Lung (tissue), 11 donors: ENCODE measurements at regions not wholly inside any gene's neighbourhood (a gene's known extent, or its start where the extent isn't known, plus 50 kb on each side); places are given as distances from the start of the nearest gene placed in this dataset.

Source experiments
- ATAC-seq: fragments of 200-7000 bp; cut with Tn5 transposase; one replicate; pipeline ENCODE4 v1.9.1; 2020; ENCODE audit warnings: moderate number of reproducible peaks; ENCODE audit not compliant: insufficient read depth, low FRiP score
- DNase-seq, 3 donors: peaks; one replicate each; pipeline ENCODE4 v3.0.0-alpha.2; 2013 to 2017
- H3K27ac ChIP-seq, 2 donors: one replicate each; pipeline ENCODE4 v1.5.1; 2013; ENCODE audit warnings: mild to moderate bottlenecking in 2 of 2, moderate library complexity in 2 of 2, control low read depth in 1 of 2, inconsistent platforms in 1 of 2, low read depth in 1 of 2, low read length in 1 of 2
- H3K27me3 ChIP-seq, 3 donors: one replicate each; pipeline ENCODE4 v1.5.1; 2013; ENCODE audit warnings: low read length in 2 of 3; ENCODE audit not compliant: control insufficient read depth in 3 of 3, insufficient read depth in 3 of 3
- H3K36me3 ChIP-seq, 4 donors: one replicate each; pipeline ENCODE4 v1.5.1; 2013; ENCODE audit warnings: low read length in 4 of 4, mild to moderate bottlenecking in 1 of 4, moderate library complexity in 1 of 4; ENCODE audit not compliant: control insufficient read depth in 4 of 4, insufficient read depth in 4 of 4
- H3K4me1 ChIP-seq, 5 donors: one replicate each; pipeline ENCODE4 v1.5.1; 2013; ENCODE audit warnings: low read length in 5 of 5, mild to moderate bottlenecking in 2 of 5, moderate library complexity in 1 of 5; ENCODE audit not compliant: control insufficient read depth in 5 of 5, insufficient read depth in 5 of 5
- H3K4me3 ChIP-seq: one replicate; pipeline ENCODE4 v1.5.1; 2013; ENCODE audit warnings: mild to moderate bottlenecking, control low read depth, moderate library complexity
- H3K9ac ChIP-seq, 2 donors: one replicate each; pipeline ENCODE4 v1.5.1; 2013; ENCODE audit warnings: low read length in 2 of 2, control low read depth in 1 of 2; ENCODE audit not compliant: insufficient read depth in 1 of 2
- H3K9me3 ChIP-seq, 4 donors: one replicate each; pipeline ENCODE4 v1.5.1; 2013; ENCODE audit warnings: low read length in 3 of 4, mild to moderate bottlenecking in 1 of 4, moderate library complexity in 1 of 4; ENCODE audit not compliant: control insufficient read depth in 4 of 4, insufficient read depth in 3 of 4
- WGBS, 2 donors: extraction: QIAGEN DNeasy Blood & Tissue Kit; methylation state at CpG; one replicate each; pipeline ENCODE4 v1.1.7; 2013; 5-methylcytosine and 5-hydroxymethylcytosine counted together
- TF ChIP-seq, protein P1 (sequence below): IDR thresholded peaks from 2 replicates; pipeline ENCODE4 v1.5.1; 2012; ENCODE audit warnings: mild to moderate bottlenecking; ENCODE audit errors: control extremely low read depth, extremely low read depth
- donor health status: control.
- donor health status: control.
- donor health status: Bipolar disorder and iron deficiency.
- donor health status: healthy.
- donor health status: DM: yes; HTN: yes; CAD: no.

DNA sequence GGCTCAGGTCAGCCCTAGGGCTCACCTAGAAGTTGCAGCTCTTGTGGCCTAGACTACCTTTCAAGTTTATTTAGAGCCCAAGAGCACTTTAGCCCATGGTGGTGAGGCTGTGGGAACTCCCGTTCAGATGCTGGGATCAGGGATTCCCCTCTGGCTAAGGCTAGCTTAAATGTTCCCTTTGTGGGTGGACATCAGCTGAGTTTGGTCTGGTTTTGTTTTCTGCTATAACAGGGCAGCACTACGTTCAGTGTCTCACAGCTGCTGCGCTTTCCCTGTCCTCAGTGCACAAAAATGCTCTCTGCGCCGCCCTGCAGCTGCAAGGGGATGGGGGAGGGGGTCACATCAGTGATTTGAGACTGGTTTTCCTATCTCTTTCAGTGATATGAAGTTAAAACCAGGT is 170.5 kb upstream of the KCNJ3 start:
- no peak overlapping the region for H3K27ac ChIP-seq
- no peaks in the 10 kb centered on the region for H3K4me1 ChIP-seq
- H3K36me3 ChIP-seq: no peaks in the 10 kb centered on the region
- H3K9ac ChIP-seq: no peak overlapping the region
- ATAC-seq: no peak
- no peak for DNase-seq
- no peak overlapping the region for H3K4me3 ChIP-seq
- H3K27me3 ChIP-seq: no peaks in the 10 kb centered on the region
- peaks cover 0 to 5% (median 0%) of the 10 kb centered on the region in 4 donors for H3K9me3 ChIP-seq
- TF ChIP-seq, protein P1, sequence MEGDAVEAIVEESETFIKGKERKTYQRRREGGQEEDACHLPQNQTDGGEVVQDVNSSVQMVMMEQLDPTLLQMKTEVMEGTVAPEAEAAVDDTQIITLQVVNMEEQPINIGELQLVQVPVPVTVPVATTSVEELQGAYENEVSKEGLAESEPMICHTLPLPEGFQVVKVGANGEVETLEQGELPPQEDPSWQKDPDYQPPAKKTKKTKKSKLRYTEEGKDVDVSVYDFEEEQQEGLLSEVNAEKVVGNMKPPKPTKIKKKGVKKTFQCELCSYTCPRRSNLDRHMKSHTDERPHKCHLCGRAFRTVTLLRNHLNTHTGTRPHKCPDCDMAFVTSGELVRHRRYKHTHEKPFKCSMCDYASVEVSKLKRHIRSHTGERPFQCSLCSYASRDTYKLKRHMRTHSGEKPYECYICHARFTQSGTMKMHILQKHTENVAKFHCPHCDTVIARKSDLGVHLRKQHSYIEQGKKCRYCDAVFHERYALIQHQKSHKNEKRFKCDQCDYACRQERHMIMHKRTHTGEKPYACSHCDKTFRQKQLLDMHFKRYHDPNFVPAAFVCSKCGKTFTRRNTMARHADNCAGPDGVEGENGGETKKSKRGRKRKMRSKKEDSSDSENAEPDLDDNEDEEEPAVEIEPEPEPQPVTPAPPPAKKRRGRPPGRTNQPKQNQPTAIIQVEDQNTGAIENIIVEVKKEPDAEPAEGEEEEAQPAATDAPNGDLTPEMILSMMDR: no peak
- 88 to 91% methylated on average over 5 of the region's 5 CpGs for WGBS, 2 donors

DNA sequence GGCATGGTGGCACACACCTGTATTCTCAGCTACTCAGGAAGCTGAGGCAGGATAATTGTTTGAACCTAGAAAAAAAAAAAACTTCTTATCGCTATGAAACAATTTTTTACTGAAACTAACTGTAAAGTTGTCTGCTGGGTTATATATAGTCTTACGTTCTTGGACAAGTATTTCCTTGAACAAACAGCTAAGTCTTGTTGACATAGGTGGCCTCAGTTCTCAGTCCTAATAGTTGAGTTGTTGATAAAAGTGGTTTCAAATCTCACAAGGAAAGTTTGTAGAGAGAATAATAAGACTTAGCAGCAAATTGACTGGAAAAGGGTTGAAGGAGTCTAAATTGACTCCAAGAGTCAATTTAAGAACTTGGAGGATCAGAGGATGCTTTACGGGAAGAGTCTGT is 166.5 kb upstream of the KCNJ3 start:
- DNase-seq: no peak
- 68 to 93% methylated on average over 3 of the region's 3 CpGs for WGBS, 2 donors

DNA sequence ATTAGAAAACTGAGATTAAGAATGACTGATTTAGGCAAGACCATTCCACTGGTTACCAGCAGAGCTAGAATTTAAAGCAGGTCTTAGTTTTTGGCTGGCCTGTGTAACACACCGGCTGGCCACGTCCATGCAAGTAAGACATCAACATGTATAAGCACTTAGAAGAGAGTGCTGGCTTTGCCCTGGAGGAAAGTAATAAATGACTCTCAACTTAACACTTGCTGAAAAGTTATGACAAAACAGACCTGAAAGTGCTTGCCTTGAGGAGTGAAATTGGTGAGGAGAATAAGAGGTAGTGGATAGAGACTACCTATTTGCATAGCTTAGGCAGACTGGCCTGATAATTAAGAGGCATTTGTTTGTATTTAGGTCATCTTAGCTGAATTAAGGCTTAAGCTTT is 165.7 kb upstream of the KCNJ3 start:
- DNase-seq (no peak), ATAC-seq (no peak)
- no peak overlapping the region for H3K4me3 ChIP-seq
- peaks cover 0 to 2% (median 0%) of the 10 kb centered on the region in 4 donors for H3K9me3 ChIP-seq
- H3K4me1 ChIP-seq: no peaks in the 10 kb centered on the region
- H3K27me3 ChIP-seq: no peaks in the 10 kb centered on the region
- TF ChIP-seq, protein P1: no peak
- 70 to 87% methylated on average over 2 of the region's 2 CpGs for WGBS, 2 donors
- no peaks in the 10 kb centered on the region for H3K36me3 ChIP-seq
- no peak overlapping the region for H3K27ac ChIP-seq
- no peak overlapping the region for H3K9ac ChIP-seq

More for the DNA sequence above, 166.5 kb upstream of the KCNJ3 start:
- H3K36me3 ChIP-seq: no peaks in the 10 kb centered on the region
- no peaks in the 10 kb centered on the region for H3K4me1 ChIP-seq
- H3K27me3 ChIP-seq: no peaks in the 10 kb centered on the region
- TF ChIP-seq, protein P1: no peak
- no peak for ATAC-seq
- H3K27ac ChIP-seq: no peak overlapping the region
- H3K9me3 ChIP-seq: peaks cover 0 to 4% (median 0%) of the 10 kb centered on the region in 4 donors
- no peak overlapping the region for H3K4me3 ChIP-seq
- H3K9ac ChIP-seq: no peak overlapping the region

DNA sequence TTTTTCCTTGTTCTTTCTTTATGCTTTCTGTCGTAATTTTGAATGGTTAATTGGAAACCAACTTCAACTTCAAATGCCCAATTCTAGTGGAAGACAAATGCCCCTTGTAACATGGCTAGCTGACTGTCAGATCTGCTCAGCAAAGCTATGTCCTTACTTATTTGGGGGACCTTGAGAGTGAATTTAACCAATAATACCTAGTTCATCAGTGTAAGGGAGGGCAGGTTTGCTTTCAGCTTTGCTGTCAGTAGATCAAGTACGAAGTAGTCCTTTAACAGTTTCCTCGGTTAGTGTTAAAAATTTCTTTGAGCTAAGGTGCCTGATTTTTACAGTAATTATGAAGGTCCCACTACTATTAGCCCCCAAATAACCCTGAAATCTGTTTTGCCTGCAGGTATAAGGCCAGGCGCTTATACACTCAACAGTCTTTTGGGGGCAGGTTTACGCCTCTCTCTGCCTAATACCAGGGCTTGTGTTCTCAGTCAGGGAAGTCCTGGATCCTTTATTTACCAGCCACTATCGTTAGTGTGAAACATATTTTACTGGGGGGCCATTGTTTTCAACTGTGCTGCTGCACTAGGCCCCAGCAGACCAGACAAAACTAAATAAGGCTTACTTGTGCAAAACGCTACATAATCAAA is 165.1 kb upstream of the KCNJ3 start:
- Histone ChIP-seq H3K36me3 (no peaks in the 10 kb centered on the region), H3K4me3 (no peak overlapping the region), H3K9ac (no peak overlapping the region), H3K4me1 (no peaks in the 10 kb centered on the region), H3K27ac (no peak overlapping the region), H3K27me3 (no peaks in the 10 kb centered on the region), H3K9me3 (no peaks in the 10 kb centered on the region)
- TF ChIP-seq, protein P1: no peak
- no peak for ATAC-seq
- DNase-seq: no peak
- 89 to 94% methylated on average over 7 of the region's 7 CpGs for WGBS, 2 donors
